GM06990 (cell line): ENCODE measurements at regions not wholly inside any gene's neighbourhood (a gene's known extent, or its start where the extent isn't known, plus 50 kb on each side); places are given as distances from the start of the nearest gene placed in this dataset.

Experiments used
- DNase-seq: peaks from one replicate; pipeline ENCODE4 v3.0.0-alpha.2; 2011; ENCODE audit not compliant: insufficient read length; ENCODE audit errors: extremely low read depth
- H3K27me3 ChIP-seq: replicated peaks from 2 replicates; pipeline ENCODE4 v1.6.0; 2011; ENCODE audit warnings: low read length; ENCODE audit not compliant: control insufficient read depth, insufficient read depth
- H3K36me3 ChIP-seq: 2 replicates; pipeline ENCODE4 v1.5.1; 2011; ENCODE audit warnings: low read length; ENCODE audit not compliant: control insufficient read depth, insufficient read depth
- H3K4me3 ChIP-seq: replicated peaks from 2 replicates; pipeline ENCODE4 v1.5.1; 2011; ENCODE audit warnings: low read depth, mild to moderate bottlenecking, control low read depth, low read length
- TF ChIP-seq, protein P1 (sequence below): IDR thresholded peaks from 2 replicates; pipeline ENCODE4 v1.5.1; 2011; ENCODE audit warnings: low read length, control low read depth, mild to moderate bottlenecking, inconsistent platforms; ENCODE audit not compliant: insufficient read depth, poor library complexity, severe bottlenecking

DNA sequence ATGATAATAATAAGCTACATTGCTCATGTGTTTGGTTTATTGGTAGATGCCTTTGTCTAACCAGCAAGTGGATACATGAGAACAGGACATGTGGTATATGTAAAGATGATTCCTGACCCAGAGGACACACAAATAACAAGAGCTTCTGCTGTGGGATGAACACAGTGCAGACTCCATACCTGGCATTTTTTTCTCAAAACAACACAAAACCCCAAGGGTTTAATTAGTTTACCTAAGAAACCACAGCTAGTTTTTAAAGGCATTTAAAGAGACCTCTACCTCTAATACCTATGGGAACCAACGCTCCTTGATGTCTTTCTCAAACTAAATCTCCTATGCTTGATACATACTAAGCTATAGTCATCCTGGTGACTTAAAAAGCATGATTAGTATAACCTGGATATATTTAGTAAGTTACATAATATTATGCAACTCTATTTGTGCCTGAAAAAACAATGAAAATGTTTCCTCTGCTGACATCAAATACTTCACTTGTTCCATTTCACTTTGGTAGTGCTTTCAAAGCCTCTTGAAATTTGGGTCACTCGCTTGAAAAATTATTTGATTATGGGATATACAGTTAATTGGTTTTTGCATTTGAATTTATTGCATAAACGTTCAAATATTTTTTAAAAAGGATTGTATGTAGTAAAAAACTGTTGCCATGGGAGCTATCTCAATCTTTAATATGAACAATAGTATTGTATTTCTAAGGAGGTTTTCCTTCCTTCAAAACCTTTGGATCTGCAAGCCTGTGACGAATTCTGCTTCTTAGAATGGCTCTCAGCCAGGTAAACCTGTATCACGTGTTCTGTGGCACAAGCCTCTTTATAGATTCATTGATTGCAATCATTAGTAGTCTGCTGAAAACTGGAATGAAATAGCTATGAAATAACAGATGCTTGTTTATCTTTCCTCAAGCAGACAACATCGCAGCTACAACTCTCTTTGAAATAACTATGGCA lies 233.0 kb upstream of the KCNMB2 start:
- TF ChIP-seq, protein P1, sequence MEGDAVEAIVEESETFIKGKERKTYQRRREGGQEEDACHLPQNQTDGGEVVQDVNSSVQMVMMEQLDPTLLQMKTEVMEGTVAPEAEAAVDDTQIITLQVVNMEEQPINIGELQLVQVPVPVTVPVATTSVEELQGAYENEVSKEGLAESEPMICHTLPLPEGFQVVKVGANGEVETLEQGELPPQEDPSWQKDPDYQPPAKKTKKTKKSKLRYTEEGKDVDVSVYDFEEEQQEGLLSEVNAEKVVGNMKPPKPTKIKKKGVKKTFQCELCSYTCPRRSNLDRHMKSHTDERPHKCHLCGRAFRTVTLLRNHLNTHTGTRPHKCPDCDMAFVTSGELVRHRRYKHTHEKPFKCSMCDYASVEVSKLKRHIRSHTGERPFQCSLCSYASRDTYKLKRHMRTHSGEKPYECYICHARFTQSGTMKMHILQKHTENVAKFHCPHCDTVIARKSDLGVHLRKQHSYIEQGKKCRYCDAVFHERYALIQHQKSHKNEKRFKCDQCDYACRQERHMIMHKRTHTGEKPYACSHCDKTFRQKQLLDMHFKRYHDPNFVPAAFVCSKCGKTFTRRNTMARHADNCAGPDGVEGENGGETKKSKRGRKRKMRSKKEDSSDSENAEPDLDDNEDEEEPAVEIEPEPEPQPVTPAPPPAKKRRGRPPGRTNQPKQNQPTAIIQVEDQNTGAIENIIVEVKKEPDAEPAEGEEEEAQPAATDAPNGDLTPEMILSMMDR = no peak
- H3K4me3 ChIP-seq = no peak overlapping the region
- H3K27me3 ChIP-seq = no peaks in the 10 kb centered on the region
- no peaks in the 10 kb centered on the region for H3K36me3 ChIP-seq
- DNase-seq = no peak

DNA sequence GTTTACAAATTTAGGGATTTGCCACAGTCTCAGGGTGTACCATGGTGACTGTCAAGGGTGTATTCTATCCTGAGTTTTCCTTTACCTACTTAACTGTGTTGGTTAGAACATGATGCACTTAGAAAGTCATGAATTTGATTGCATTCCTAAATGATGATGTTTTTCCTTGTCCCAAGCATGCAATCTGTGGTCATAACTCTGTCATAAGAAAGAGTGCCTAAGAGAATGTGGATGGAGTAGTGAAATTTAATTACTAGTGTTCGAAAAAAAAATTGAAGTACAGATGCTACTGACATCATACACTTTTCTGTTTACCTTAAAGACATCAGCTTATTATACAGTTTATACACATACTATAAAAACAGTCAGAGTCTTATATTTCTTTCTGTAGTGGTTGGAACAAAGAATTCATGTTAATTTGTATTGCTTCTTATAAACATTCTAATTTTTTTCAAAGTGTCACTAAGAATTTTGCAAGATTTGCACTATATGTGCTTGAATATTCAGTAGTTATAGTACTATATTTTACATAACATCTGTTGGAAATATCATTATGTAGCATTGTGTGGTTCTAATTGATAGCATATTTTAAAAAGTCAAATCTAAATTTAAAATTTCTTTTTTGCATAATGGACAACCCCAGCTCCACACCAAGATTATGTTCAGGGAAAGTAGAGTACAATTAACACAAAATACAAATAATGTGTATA lies 231.3 kb upstream of the KCNMB2 start:
- DNase-seq = no peak
- no peaks in the 10 kb centered on the region for H3K27me3 ChIP-seq
- TF ChIP-seq, protein P1 = no peak
- no peak overlapping the region for H3K4me3 ChIP-seq
- no peaks in the 10 kb centered on the region for H3K36me3 ChIP-seq

DNA sequence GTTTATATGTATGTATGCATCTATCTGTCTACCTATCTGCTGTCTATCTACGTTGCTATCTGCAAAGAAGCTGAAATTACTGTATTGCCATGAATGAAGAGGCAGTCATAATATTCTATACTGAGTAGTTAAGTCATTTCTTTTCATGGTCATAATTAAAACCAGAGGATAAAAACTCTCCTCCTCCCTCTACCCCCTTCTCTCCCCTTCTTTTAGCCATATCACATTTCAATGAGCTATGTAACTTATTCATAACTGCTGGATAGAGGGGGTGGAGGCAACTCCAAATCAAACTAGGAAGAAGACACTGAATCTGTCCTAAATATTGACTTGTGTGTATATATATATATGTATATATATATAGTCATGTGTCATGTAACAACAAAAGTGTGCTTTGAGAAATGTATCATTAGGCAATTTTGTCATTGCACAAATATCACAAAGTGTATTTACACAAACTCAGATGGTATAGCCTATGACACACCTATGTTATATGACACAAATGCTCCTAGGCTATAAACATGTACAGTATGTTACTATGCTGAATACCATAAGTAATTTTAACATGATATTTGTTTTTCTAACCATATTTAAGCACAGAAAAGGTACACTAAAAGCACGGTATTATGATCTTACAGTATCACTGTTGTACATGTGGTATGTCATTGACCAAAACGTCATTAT lies 229.7 kb upstream of the KCNMB2 start:
- TF ChIP-seq, protein P1 = no peak
- DNase-seq = no peak
- Histone ChIP-seq H3K36me3 (no peaks in the 10 kb centered on the region), H3K4me3 (no peak overlapping the region), H3K27me3 (no peaks in the 10 kb centered on the region)

DNA sequence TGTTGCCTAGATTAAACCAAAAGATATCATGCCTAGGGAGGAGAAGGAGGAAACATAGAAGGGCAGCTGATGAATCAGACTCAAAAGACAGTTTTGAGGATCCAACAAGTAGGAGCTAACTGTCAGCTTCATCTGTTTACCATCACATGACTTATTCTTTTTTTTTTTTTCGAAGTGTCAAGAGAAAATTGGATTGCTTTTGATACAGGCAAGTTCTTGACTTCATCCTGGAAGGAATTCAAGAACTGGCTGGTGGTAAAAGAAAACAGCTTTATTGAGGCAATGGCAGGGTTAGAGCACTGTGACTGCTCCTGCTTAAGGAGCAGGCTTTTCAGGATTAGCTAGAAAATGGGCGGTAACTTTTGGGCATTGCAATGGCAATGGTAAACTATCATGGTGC lies 227.5 kb upstream of the KCNMB2 start:
- Histone ChIP-seq H3K27me3 (no peaks in the 10 kb centered on the region), H3K4me3 (no peak overlapping the region), H3K36me3 (no peaks in the 10 kb centered on the region)
- TF ChIP-seq, protein P1 = no peak
- no peak for DNase-seq

GRCh38 chr3:178310949-178311348 lies 225.3 kb upstream of the KCNMB2 start:
- TF ChIP-seq, protein P1 = no peak
- no peaks in the 10 kb centered on the region for H3K36me3 ChIP-seq
- no peaks in the 10 kb centered on the region for H3K27me3 ChIP-seq
- no peak overlapping the region for H3K4me3 ChIP-seq
- DNase-seq = no peak
